Naive B cell (primary cell): ENCODE measurements at regions not wholly inside any gene's neighbourhood (a gene's known extent, or its start where the extent isn't known, plus 50 kb on each side); places are given as distances from the start of the nearest gene placed in this dataset.
"Not testable (repeated sequence)": the region's sequence is repeated elsewhere in the genome, so short reads cannot be mapped to it uniquely, and the experiment has no call there.

ENCODE experiments used
- ATAC-seq, 2 donors: fragments of 150-1000 bp; cut with Tn5 transposase; 2 replicates each; pipeline ENCODE4 v1.10.0; 2021; ENCODE audit warnings: low read depth in 2 of 2, mild to moderate bottlenecking in 2 of 2, moderate library complexity in 2 of 2
- DNase-seq: peaks from one replicate; pipeline ENCODE4 v3.0.0; 2022
- H3K27ac Mint-ChIP-seq, 6 donors: one replicate each; pipeline ENCODE4 v1.8.0; 2020 to 2022; ENCODE audit warnings: mild to moderate bottlenecking in 6 of 6, mixed read lengths in 6 of 6, moderate library complexity in 5 of 6, inconsistent platforms in 2 of 6
- H3K27me3 Mint-ChIP-seq, 3 donors: one replicate each; pipeline ENCODE4 v1.8.0; 2021 to 2022; ENCODE audit warnings: mixed read lengths in 3 of 3, mild to moderate bottlenecking in 1 of 3
- H3K36me3 Mint-ChIP-seq, 2 donors: one replicate each; pipeline ENCODE4 v1.8.0; 2020 to 2022; ENCODE audit warnings: mixed read lengths in 2 of 2, inconsistent platforms in 1 of 2, mild to moderate bottlenecking in 1 of 2
- H3K4me1 Mint-ChIP-seq, 3 donors: one replicate each; pipeline ENCODE4 v1.8.0; 2020 to 2022; ENCODE audit warnings: mixed read lengths in 3 of 3, inconsistent platforms in 1 of 3, mild to moderate bottlenecking in 1 of 3, moderate library complexity in 1 of 3
- H3K4me3 Mint-ChIP-seq, 8 donors: one replicate each; pipeline ENCODE4 v1.8.0; 2020 to 2022; ENCODE audit warnings: mild to moderate bottlenecking in 8 of 8, mixed read lengths in 8 of 8, moderate library complexity in 8 of 8, inconsistent platforms in 2 of 8
- H3K9me3 Mint-ChIP-seq, 7 donors: one replicate each; pipeline ENCODE4 v1.8.0; 2020 to 2022; ENCODE audit warnings: mixed read lengths in 7 of 7, mild to moderate bottlenecking in 5 of 7, inconsistent platforms in 2 of 7, moderate library complexity in 1 of 7

- not testable (repeated sequence) for H3K36me3 Mint-ChIP-seq, ATAC-seq, H3K4me3 Mint-ChIP-seq, DNase-seq, H3K4me1 Mint-ChIP-seq
- H3K9me3 Mint-ChIP-seq: peaks cover 0 to 24% (median 15%) of the 10 kb centered on the region in 7 donors
- peaks cover 0 to 23% (median 21%) of the 10 kb centered on the region in 3 donors for H3K27me3 Mint-ChIP-seq
- H3K27ac Mint-ChIP-seq: peak overlapping the region in 1 of 6 donors; percentile 56
Observed at GRCh38 chr4:10388146-10388545, 69.1 kb downstream of the ZNF518B start.

- no peaks in the 10 kb centered on the region for H3K4me1 Mint-ChIP-seq
- no peak for ATAC-seq
- peak overlapping the region in 1 of 6 donors; percentile 70 for H3K27ac Mint-ChIP-seq
- peaks cover 0 to 9% (median 6%) of the 10 kb centered on the region in 7 donors for H3K9me3 Mint-ChIP-seq
- H3K27me3 Mint-ChIP-seq: peaks cover 0 to 24% (median 18%) of the 10 kb centered on the region in 3 donors
- H3K36me3 Mint-ChIP-seq: peaks cover 0 to 11% of the 10 kb centered on the region in 2 donors
- no peak overlapping the region for H3K4me3 Mint-ChIP-seq
- DNase-seq: no peak
Observed at GRCh38 chr4:10385994-10386394, 71.2 kb downstream of the ZNF518B start.

- DNase-seq (no peak), ATAC-seq (no peak)
- Mint-ChIP-seq H3K4me3 (no peak overlapping the region), H3K4me1 (no peaks in the 10 kb centered on the region), H3K27ac (no peak overlapping the region), H3K9me3 (peaks cover 0 to 7% (median 6%) of the 10 kb centered on the region in 7 donors), H3K36me3 (peaks cover 0 to 11% of the 10 kb centered on the region in 2 donors), H3K27me3 (peaks cover 0 to 18% (median 17%) of the 10 kb centered on the region in 3 donors)
Observed at GRCh38 chr4:10384974-10385373, 72.3 kb downstream of the ZNF518B start.

GRCh38 chr4:10383417-10383816 lies 73.8 kb downstream of the ZNF518B start:
- H3K9me3 Mint-ChIP-seq: peaks cover 0 to 7% (median 4%) of the 10 kb centered on the region in 7 donors
- H3K36me3 Mint-ChIP-seq: peaks cover 0 to 11% of the 10 kb centered on the region in 2 donors
- H3K4me3 Mint-ChIP-seq: no peak overlapping the region
- ATAC-seq (no peak), DNase-seq (no peak)
- no peaks in the 10 kb centered on the region for H3K4me1 Mint-ChIP-seq
- H3K27ac Mint-ChIP-seq: no peak overlapping the region
- peaks cover 0 to 19% (median 16%) of the 10 kb centered on the region in 3 donors for H3K27me3 Mint-ChIP-seq

- not testable (repeated sequence) for ATAC-seq
Observed at GRCh38 chr4:10382171-10382570, 75.1 kb downstream of the ZNF518B start.

GRCh38 chr4:10381146-10381545 lies 76.1 kb downstream of the ZNF518B start:
- peaks cover 0 to 3% (median 0%) of the 10 kb centered on the region in 7 donors for H3K9me3 Mint-ChIP-seq
- DNase-seq: no peak
- H3K4me3 Mint-ChIP-seq: no peak overlapping the region
- H3K27me3 Mint-ChIP-seq: peaks cover 0 to 28% (median 14%) of the 10 kb centered on the region in 3 donors
- no peak for ATAC-seq
- H3K36me3 Mint-ChIP-seq: peaks cover 0 to 5% of the 10 kb centered on the region in 2 donors
- H3K4me1 Mint-ChIP-seq: no peaks in the 10 kb centered on the region
- no peak overlapping the region for H3K27ac Mint-ChIP-seq

More at GRCh38 chr4:10382171-10382570, 75.1 kb downstream of the ZNF518B start:
- not testable (repeated sequence) for H3K4me1 Mint-ChIP-seq, H3K27ac Mint-ChIP-seq, H3K4me3 Mint-ChIP-seq, DNase-seq, H3K9me3 Mint-ChIP-seq
- H3K27me3 Mint-ChIP-seq: peaks cover 0 to 24% (median 16%) of the 10 kb centered on the region in 3 donors
- peaks cover 0 to 11% of the 10 kb centered on the region in 2 donors for H3K36me3 Mint-ChIP-seq

- no peak for DNase-seq
- Mint-ChIP-seq H3K4me3 (no peak overlapping the region), H3K27ac (peak overlapping the region in 1 of 6 donors; percentile 12), H3K9me3 (peaks cover 0 to 3% (median 0%) of the 10 kb centered on the region in 7 donors), H3K36me3 (peaks cover 0 to 5% of the 10 kb centered on the region in 2 donors), H3K4me1 (no peaks in the 10 kb centered on the region), H3K27me3 (peaks cover 0 to 32% (median 10%) of the 10 kb centered on the region in 3 donors)
- no peak for ATAC-seq
Observed at GRCh38 chr4:10380735-10381134, 76.5 kb downstream of the ZNF518B start.

GRCh38 chr4:10371869-10372471 lies 85.3 kb downstream of the ZNF518B start:
- Mint-ChIP-seq H3K9me3 (peaks cover 0 to 9% (median 0%) of the 10 kb centered on the region in 7 donors), H3K4me3 (no peak overlapping the region), H3K27ac (no peak overlapping the region), H3K27me3 (peaks cover 8 to 11% (median 8%) of the 10 kb centered on the region in 3 donors), H3K36me3 (no peaks in the 10 kb centered on the region), H3K4me1 (no peaks in the 10 kb centered on the region)
- ATAC-seq: no peak
- DNase-seq: no peak

- Mint-ChIP-seq H3K9me3 (peaks cover 0 to 9% (median 0%) of the 10 kb centered on the region in 7 donors), H3K27me3 (peaks cover 3 to 11% (median 8%) of the 10 kb centered on the region in 3 donors), H3K4me1 (no peaks in the 10 kb centered on the region), H3K36me3 (no peaks in the 10 kb centered on the region), H3K4me3 (no peak overlapping the region), H3K27ac (no peak overlapping the region)
- DNase-seq (no peak), ATAC-seq (no peak)
Observed at GRCh38 chr4:10371121-10371520, 86.1 kb downstream of the ZNF518B start.

GRCh38 chr4:10369517-10369916 lies 87.7 kb downstream of the ZNF518B start:
- DNase-seq: no peak
- Mint-ChIP-seq H3K27me3 (peaks cover 0 to 11% (median 4%) of the 10 kb centered on the region in 3 donors), H3K4me1 (no peaks in the 10 kb centered on the region), H3K27ac (no peak overlapping the region), H3K36me3 (no peaks in the 10 kb centered on the region), H3K4me3 (no peak overlapping the region), H3K9me3 (peaks cover 0 to 7% (median 0%) of the 10 kb centered on the region in 7 donors)
- no peak for ATAC-seq

- ATAC-seq (no peak), DNase-seq (no peak)
- H3K27me3 Mint-ChIP-seq: peaks cover 15 to 20% (median 15%) of the 10 kb centered on the region in 3 donors
- H3K36me3 Mint-ChIP-seq: no peaks in the 10 kb centered on the region
- no peak overlapping the region for H3K4me3 Mint-ChIP-seq
- no peaks in the 10 kb centered on the region for H3K9me3 Mint-ChIP-seq
- no peak overlapping the region for H3K27ac Mint-ChIP-seq
- no peaks in the 10 kb centered on the region for H3K4me1 Mint-ChIP-seq
Observed at GRCh38 chr4:10366628-10367027, 90.6 kb downstream of the ZNF518B start.

GRCh38 chr4:10364194-10364593 lies 93.0 kb downstream of the ZNF518B start:
- ATAC-seq: no peak
- no peak overlapping the region for H3K4me3 Mint-ChIP-seq
- H3K36me3 Mint-ChIP-seq: no peaks in the 10 kb centered on the region
- no peaks in the 10 kb centered on the region for H3K4me1 Mint-ChIP-seq
- DNase-seq: no peak
- peaks cover 15 to 35% (median 34%) of the 10 kb centered on the region in 3 donors for H3K27me3 Mint-ChIP-seq
- H3K9me3 Mint-ChIP-seq: peaks cover 0 to 3% (median 0%) of the 10 kb centered on the region in 7 donors
- H3K27ac Mint-ChIP-seq: no peak overlapping the region

GRCh38 chr4:10354746-10355145 lies 102.5 kb downstream of the ZNF518B start:
- no peaks in the 10 kb centered on the region for H3K36me3 Mint-ChIP-seq
- peaks cover 38 to 52% (median 49%) of the 10 kb centered on the region in 3 donors for H3K27me3 Mint-ChIP-seq
- no peak overlapping the region for H3K4me3 Mint-ChIP-seq
- DNase-seq (no peak), ATAC-seq (no peak)
- no peaks in the 10 kb centered on the region for H3K4me1 Mint-ChIP-seq
- H3K27ac Mint-ChIP-seq: no peak overlapping the region
- H3K9me3 Mint-ChIP-seq: peaks cover 0 to 20% (median 7%) of the 10 kb centered on the region in 7 donors

GRCh38 chr4:10354225-10354624 lies 103.0 kb downstream of the ZNF518B start:
- peaks cover 40 to 50% (median 49%) of the 10 kb centered on the region in 3 donors for H3K27me3 Mint-ChIP-seq

More at GRCh38 chr4:10354225-10354624, 103.0 kb downstream of the ZNF518B start:
- DNase-seq (no peak), ATAC-seq (no peak)
- Mint-ChIP-seq H3K4me1 (no peaks in the 10 kb centered on the region), H3K4me3 (no peak overlapping the region), H3K9me3 (peaks cover 0 to 20% (median 7%) of the 10 kb centered on the region in 7 donors), H3K27ac (no peak overlapping the region), H3K36me3 (no peaks in the 10 kb centered on the region)
